Upper lobe of left lung (tissue), 4 donors: ENCODE measurements at regions not wholly inside any gene's neighbourhood (a gene's known extent, or its start where the extent isn't known, plus 50 kb on each side); places are given as distances from the start of the nearest gene placed in this dataset.

ENCODE experiments used
- CTCF ChIP-seq, 6 experiments: fragments of 450-650 bp in 4 of 6; fragments of 200-600 bp in 2 of 6; sonication (generic) in 2 of 6; IDR thresholded peaks; one replicate each; pipeline ENCODE4 v1.5.1; 2016 to 2019; ENCODE audit warnings: antibody characterized with exemption in 6 of 6
- EP300 ChIP-seq, 4 donors: sonication (generic); formaldehyde crosslinking; IDR thresholded peaks; one replicate each; pipeline ENCODE4 v1.5.1; 2017; ENCODE audit warnings: antibody characterized with exemption in 4 of 4, control low read depth in 2 of 4
- POLR2A ChIP-seq, 4 donors: fragments of 450-650 bp; IDR thresholded peaks; one replicate each; pipeline ENCODE4 v1.5.1; 2016 to 2017; ENCODE audit warnings: antibody characterized with exemption in 4 of 4, mild to moderate bottlenecking in 2 of 4

DNA sequence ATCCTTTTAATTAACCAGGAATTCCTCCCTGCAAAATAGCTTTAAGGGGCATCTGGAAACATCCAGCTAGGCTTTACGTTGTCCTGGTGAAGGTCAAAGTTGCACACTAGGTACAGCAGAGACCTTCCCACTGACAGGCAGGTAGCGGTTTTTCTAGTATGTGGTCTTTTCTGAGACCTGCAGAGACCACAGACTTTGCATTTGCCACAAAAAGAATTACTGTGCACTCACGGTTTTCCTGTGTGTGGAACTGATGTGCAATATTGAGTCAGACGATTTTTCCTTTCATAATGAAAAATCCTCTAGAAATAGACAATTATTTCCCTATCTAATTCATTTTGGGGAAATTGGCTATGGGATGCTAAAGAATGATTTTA, 417.0 kb upstream of the ADAMTSL1 start:
- TF ChIP-seq CTCF (IDR thresholded peaks at IDR 0.05) (no peak), EP300 (IDR thresholded peaks at IDR 0.05) (no peak), POLR2A (IDR thresholded peaks at IDR 0.05) (no peak)
